Neural cell (in vitro differentiated cells): ENCODE measurements at regions not wholly inside any gene's neighbourhood (a gene's known extent, or its start where the extent isn't known, plus 50 kb on each side); places are given as distances from the start of the nearest gene placed in this dataset.

Experiments
- H2AFZ ChIP-seq: fragments of 200-600, 300-800 bp; sonication (generic), shearing (Covaris generic); 2 replicates; pipeline ENCODE4 v1.6.0; 2014; ENCODE audit warnings: low read depth, mild to moderate bottlenecking, antibody characterized with exemption, low read length, moderate library complexity
- H3F3A ChIP-seq: fragments of 200-600 bp; shearing (Covaris generic); 2 replicates; pipeline ENCODE4 v1.6.1; 2016; ENCODE audit warnings: mild to moderate bottlenecking, moderate library complexity, mixed read lengths, antibody characterized with exemption, low read length; ENCODE audit not compliant: insufficient read depth, poor library complexity, severe bottlenecking
- H3K27ac ChIP-seq: fragments of 200-600, 300-800 bp; sonication (generic), shearing (Covaris generic); 2 replicates; pipeline ENCODE4 v1.5.1; 2014; ENCODE audit warnings: mild to moderate bottlenecking, low read length, moderate library complexity
- H3K27me3 ChIP-seq: fragments of 300-800, 200-600 bp; sonication (generic), shearing (Covaris generic); 2 replicates; pipeline ENCODE4 v1.6.0; 2014; ENCODE audit warnings: mild to moderate bottlenecking, low read depth, low read length, moderate library complexity; ENCODE audit not compliant: insufficient read depth
- H3K36me3 ChIP-seq: fragments of 300-800, 200-600 bp; sonication (generic), shearing (Covaris generic); 2 replicates; pipeline ENCODE4 v1.5.1; 2014; ENCODE audit warnings: mild to moderate bottlenecking, antibody characterized with exemption, low read length, moderate library complexity; ENCODE audit not compliant: insufficient read depth
- H3K4me2 ChIP-seq: fragments of 300-800, 200-600 bp; sonication (generic), shearing (Covaris generic); 2 replicates; pipeline ENCODE4 v1.6.0; 2014; ENCODE audit warnings: mild to moderate bottlenecking, low read length
- H3K4me3 ChIP-seq: fragments of 300-800, 200-600 bp; sonication (generic), shearing (Covaris generic); 2 replicates; pipeline ENCODE4 v1.5.1; 2014; ENCODE audit warnings: mild to moderate bottlenecking, low read length, moderate library complexity
- H3K79me2 ChIP-seq: fragments of 200-600 bp; shearing (Covaris generic); replicated peaks from 2 replicates; pipeline ENCODE4 v1.6.0; 2014; ENCODE audit warnings: mild to moderate bottlenecking, low read length, moderate library complexity; ENCODE audit not compliant: insufficient read depth
- H3K9ac ChIP-seq: fragments of 300-800, 200-600 bp; sonication (generic), shearing (Covaris generic); 2 replicates; pipeline ENCODE4 v1.6.1; 2016; ENCODE audit warnings: mild to moderate bottlenecking, low read length, mixed read lengths
- H3K9me2 ChIP-seq: fragments of 200-600 bp; shearing (Covaris generic); 2 replicates; pipeline ENCODE4 v1.6.1; 2016; ENCODE audit warnings: mild to moderate bottlenecking, low read length, mixed read lengths; ENCODE audit not compliant: insufficient read depth
- H3K9me3 ChIP-seq: fragments of 200-600, 300-800 bp; sonication (generic), shearing (Covaris generic); 2 replicates; pipeline ENCODE4 v1.6.1; 2016; ENCODE audit warnings: mild to moderate bottlenecking, mixed run types, low read length, moderate library complexity, mixed read lengths
- H4K20me1 ChIP-seq: fragments of 200-600 bp; shearing (Covaris generic); 2 replicates; pipeline ENCODE4 v1.6.1; 2016; ENCODE audit warnings: mild to moderate bottlenecking, mixed run types; ENCODE audit not compliant: insufficient read depth
- EP300 ChIP-seq: fragments of 450-650 bp; conservative IDR thresholded peaks from 2 replicates; pipeline ENCODE4 v1.6.1; 2014; ENCODE audit warnings: antibody characterized with exemption, mild to moderate bottlenecking, moderate library complexity; ENCODE audit not compliant: poor library complexity, severe bottlenecking
- EZH2 ChIP-seq: fragments of 200-600, 300-800 bp; shearing (Covaris generic), sonication (generic); IDR thresholded peaks from 2 replicates; pipeline ENCODE4 v1.6.1; 2014; ENCODE audit warnings: antibody characterized with exemption, low read length, borderline replicate concordance, mild to moderate bottlenecking; ENCODE audit not compliant: insufficient read depth, poor library complexity, severe bottlenecking
- MXI1 ChIP-seq: fragments of 450-650 bp; conservative IDR thresholded peaks from 2 replicates; pipeline ENCODE4 v1.6.1; 2014; ENCODE audit warnings: antibody characterized with exemption, mild to moderate bottlenecking; ENCODE audit not compliant: poor library complexity, severe bottlenecking
- POLR2AphosphoS5 ChIP-seq: IDR thresholded peaks from 2 replicates; pipeline ENCODE4 v1.6.1; 2012
- RAD21 ChIP-seq: fragments of 450-650 bp; conservative IDR thresholded peaks from 2 replicates; pipeline ENCODE4 v1.6.1; 2014; ENCODE audit warnings: antibody characterized with exemption, mild to moderate bottlenecking, moderate library complexity
- REST ChIP-seq: IDR thresholded peaks from 2 replicates; pipeline ENCODE4 v1.6.1; 2012; ENCODE audit warnings: borderline replicate concordance
- SMC3 ChIP-seq: fragments of 450-650 bp; conservative IDR thresholded peaks from 2 replicates; pipeline ENCODE4 v1.6.1; 2014; ENCODE audit warnings: antibody characterized with exemption, mild to moderate bottlenecking, moderate library complexity; ENCODE audit not compliant: poor library complexity
- TAF1 ChIP-seq: IDR thresholded peaks from 2 replicates; pipeline ENCODE4 v1.6.1; 2012; ENCODE audit warnings: low read depth
- TF ChIP-seq, protein P1 (sequence below): fragments of 450-650 bp; IDR thresholded peaks from 2 replicates; pipeline ENCODE4 v1.5.1; 2014; ENCODE audit warnings: antibody characterized with exemption, mild to moderate bottlenecking, moderate library complexity; ENCODE audit not compliant: poor library complexity, severe bottlenecking

GRCh38 chr3:152710549-152710948 lies 124.4 kb upstream of the P2RY1 start:
- H3K9me3 ChIP-seq = no peaks in the 10 kb centered on the region
- no peak overlapping the region for H3K4me2 ChIP-seq
- H2AFZ ChIP-seq = no peak overlapping the region
- H3K27me3 ChIP-seq = no peaks in the 10 kb centered on the region
- no peaks in the 10 kb centered on the region for H3K36me3 ChIP-seq
- H4K20me1 ChIP-seq = no peaks in the 10 kb centered on the region
- H3K4me3 ChIP-seq = no peak overlapping the region
- no peak for TF ChIP-seq EP300
- H3K79me2 ChIP-seq = no peaks in the 10 kb centered on the region
- no peaks in the 10 kb centered on the region for H3F3A ChIP-seq
- no peak overlapping the region for H3K27ac ChIP-seq
- no peak overlapping the region for H3K9ac ChIP-seq
- H3K9me2 ChIP-seq = no peaks in the 10 kb centered on the region

DNA sequence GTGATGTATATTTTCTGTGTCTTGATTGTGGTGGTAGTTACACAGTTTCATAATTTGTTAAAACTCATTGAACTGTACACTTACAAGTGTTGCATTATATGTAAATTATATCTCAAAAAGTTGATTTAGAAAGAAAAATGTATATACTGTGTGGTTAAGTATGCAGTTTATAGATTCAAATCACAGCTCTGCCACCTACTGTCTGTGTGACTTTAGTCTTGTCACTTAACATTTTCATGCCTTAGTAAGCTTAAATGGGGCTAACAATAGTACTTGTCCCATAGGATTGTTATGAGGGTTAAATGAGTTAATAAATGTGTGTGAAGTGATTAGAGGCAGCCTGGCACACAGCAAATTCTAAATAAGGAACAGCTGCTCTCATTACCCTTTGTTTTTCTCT lies 120.9 kb upstream of the P2RY1 start:
- Histone ChIP-seq H3K27me3 (no peaks in the 10 kb centered on the region), H3K27ac (no peak overlapping the region), H3K79me2 (no peaks in the 10 kb centered on the region), H3K36me3 (no peaks in the 10 kb centered on the region), H3K9ac (no peak overlapping the region), H3K4me3 (no peak overlapping the region), H4K20me1 (no peaks in the 10 kb centered on the region), H2AFZ (no peak overlapping the region), H3K9me2 (no peaks in the 10 kb centered on the region), H3K9me3 (no peaks in the 10 kb centered on the region), H3F3A (no peaks in the 10 kb centered on the region), H3K4me2 (no peak overlapping the region)
- no peak for TF ChIP-seq SMC3
- no peak for TF ChIP-seq RAD21
- no peak for TF ChIP-seq REST
- no peak for TF ChIP-seq EZH2
- TF ChIP-seq TAF1 = no peak
- TF ChIP-seq, protein P1, sequence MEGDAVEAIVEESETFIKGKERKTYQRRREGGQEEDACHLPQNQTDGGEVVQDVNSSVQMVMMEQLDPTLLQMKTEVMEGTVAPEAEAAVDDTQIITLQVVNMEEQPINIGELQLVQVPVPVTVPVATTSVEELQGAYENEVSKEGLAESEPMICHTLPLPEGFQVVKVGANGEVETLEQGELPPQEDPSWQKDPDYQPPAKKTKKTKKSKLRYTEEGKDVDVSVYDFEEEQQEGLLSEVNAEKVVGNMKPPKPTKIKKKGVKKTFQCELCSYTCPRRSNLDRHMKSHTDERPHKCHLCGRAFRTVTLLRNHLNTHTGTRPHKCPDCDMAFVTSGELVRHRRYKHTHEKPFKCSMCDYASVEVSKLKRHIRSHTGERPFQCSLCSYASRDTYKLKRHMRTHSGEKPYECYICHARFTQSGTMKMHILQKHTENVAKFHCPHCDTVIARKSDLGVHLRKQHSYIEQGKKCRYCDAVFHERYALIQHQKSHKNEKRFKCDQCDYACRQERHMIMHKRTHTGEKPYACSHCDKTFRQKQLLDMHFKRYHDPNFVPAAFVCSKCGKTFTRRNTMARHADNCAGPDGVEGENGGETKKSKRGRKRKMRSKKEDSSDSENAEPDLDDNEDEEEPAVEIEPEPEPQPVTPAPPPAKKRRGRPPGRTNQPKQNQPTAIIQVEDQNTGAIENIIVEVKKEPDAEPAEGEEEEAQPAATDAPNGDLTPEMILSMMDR = no peak
- TF ChIP-seq MXI1 = no peak
- no peak for TF ChIP-seq POLR2AphosphoS5
- TF ChIP-seq EP300 = no peak

GRCh38 chr3:152714507-152714906 lies 120.4 kb upstream of the P2RY1 start:
- no peaks in the 10 kb centered on the region for H3K9me2 ChIP-seq
- TF ChIP-seq EP300 = no peak
- TF ChIP-seq TAF1 = no peak
- no peak for TF ChIP-seq SMC3
- no peak for TF ChIP-seq EZH2
- TF ChIP-seq, protein P1 = no peak
- no peak for TF ChIP-seq MXI1
- no peaks in the 10 kb centered on the region for H4K20me1 ChIP-seq
- H3K36me3 ChIP-seq = no peaks in the 10 kb centered on the region
- no peak overlapping the region for H2AFZ ChIP-seq
- H3K4me2 ChIP-seq = no peak overlapping the region
- no peaks in the 10 kb centered on the region for H3K79me2 ChIP-seq
- no peaks in the 10 kb centered on the region for H3F3A ChIP-seq
- no peaks in the 10 kb centered on the region for H3K9me3 ChIP-seq
- H3K9ac ChIP-seq = no peak overlapping the region
- no peaks in the 10 kb centered on the region for H3K27me3 ChIP-seq
- H3K4me3 ChIP-seq = no peak overlapping the region
- H3K27ac ChIP-seq = no peak overlapping the region
